Rectal smooth muscle tissue (tissue), 1 donor: ENCODE measurements at regions not wholly inside any gene's neighbourhood (a gene's known extent, or its start where the extent isn't known, plus 50 kb on each side); places are given as distances from the start of the nearest gene placed in this dataset.

ENCODE experiments used
- H3K27ac ChIP-seq: one replicate; pipeline ENCODE4 v1.7.0; 2013; ENCODE audit warnings: low read depth, low read length, inconsistent platforms
- H3K27me3 ChIP-seq: one replicate; pipeline ENCODE4 v1.7.0; 2013; ENCODE audit warnings: low read length; ENCODE audit not compliant: control insufficient read depth, insufficient read depth
- H3K36me3 ChIP-seq: one replicate; pipeline ENCODE4 v1.7.0; 2013; ENCODE audit warnings: low read length; ENCODE audit not compliant: control insufficient read depth, insufficient read depth
- H3K4me1 ChIP-seq: one replicate; pipeline ENCODE4 v1.7.0; 2013; ENCODE audit warnings: low read length; ENCODE audit not compliant: control insufficient read depth, insufficient read depth
- H3K4me3 ChIP-seq: one replicate; pipeline ENCODE4 v1.7.0; 2013; ENCODE audit warnings: low read length
- H3K9ac ChIP-seq: one replicate; pipeline ENCODE4 v1.7.0; 2013; ENCODE audit warnings: low read length

DNA sequence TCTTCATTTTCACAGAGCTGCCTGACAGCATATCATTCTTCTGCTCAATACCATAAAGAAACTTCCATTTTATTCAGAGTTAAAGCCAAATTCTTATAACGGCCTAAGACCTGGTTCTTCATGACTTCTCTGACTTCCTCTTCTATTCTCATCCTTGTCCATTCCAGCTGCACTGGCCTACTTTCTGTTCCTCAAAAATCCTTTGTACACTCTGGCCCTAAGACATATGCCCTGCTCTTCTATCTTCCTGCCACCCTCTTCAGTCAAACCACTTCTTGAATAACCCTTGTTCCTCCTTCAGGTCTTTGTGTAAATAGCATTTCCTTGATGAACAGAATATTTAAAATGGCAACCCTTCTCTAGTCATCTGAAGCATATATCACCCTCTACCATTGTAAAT, 1338.7 kb upstream of the ADGRL2 start:
- H3K27ac ChIP-seq = no peak overlapping the region
- H3K36me3 ChIP-seq = no peaks in the 10 kb centered on the region
- H3K4me1 ChIP-seq = no peaks in the 10 kb centered on the region
- no peak overlapping the region for H3K9ac ChIP-seq
- no peak overlapping the region for H3K4me3 ChIP-seq
- H3K27me3 ChIP-seq = no peaks in the 10 kb centered on the region

DNA sequence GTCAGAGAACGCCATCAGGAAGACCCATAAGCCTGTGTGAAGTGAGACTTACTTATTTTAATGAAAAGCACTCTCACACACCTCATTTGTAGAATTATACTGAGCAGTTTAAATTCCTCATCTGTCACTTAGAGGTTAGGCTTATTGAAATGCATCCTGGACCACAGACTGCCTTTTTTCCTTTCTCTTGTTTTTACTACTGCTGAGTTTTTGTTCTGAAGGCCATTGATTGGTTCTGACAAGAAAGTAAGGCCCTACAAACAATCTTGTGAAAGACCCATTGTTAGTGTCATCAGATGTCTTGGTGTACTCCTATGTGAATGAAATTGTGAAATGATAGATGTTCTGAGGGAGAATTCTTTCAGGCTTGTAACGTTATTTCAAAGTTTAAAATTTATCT, 1343.3 kb upstream of the ADGRL2 start:
- no peaks in the 10 kb centered on the region for H3K36me3 ChIP-seq
- no peaks in the 10 kb centered on the region for H3K27me3 ChIP-seq

DNA sequence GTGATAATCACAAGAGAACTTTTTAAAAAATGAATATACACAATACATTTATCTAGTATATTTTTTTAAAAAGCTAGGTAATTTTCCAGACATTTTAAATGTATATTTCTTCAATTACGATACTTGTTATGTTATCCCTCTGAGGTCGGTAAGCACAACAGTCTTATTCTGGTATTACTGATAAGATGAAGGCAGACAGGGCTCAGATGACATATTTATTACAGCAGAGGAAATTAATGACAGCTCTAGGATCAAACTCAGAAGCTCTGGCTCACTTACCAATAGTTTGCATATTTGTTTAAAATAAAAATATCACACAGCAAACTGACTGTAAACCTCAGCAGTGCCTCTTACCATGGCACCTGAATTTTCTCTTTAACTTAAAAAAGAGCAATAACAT, 1347.0 kb upstream of the ADGRL2 start:
- Histone ChIP-seq H3K27me3 (no peaks in the 10 kb centered on the region), H3K9ac (no peak overlapping the region), H3K4me1 (no peaks in the 10 kb centered on the region), H3K4me3 (no peak overlapping the region), H3K27ac (no peak overlapping the region), H3K36me3 (no peaks in the 10 kb centered on the region)

More for the DNA sequence above, 1343.3 kb upstream of the ADGRL2 start:
- Histone ChIP-seq H3K9ac (no peak overlapping the region), H3K4me3 (no peak overlapping the region), H3K27ac (no peak overlapping the region), H3K4me1 (no peaks in the 10 kb centered on the region)

DNA sequence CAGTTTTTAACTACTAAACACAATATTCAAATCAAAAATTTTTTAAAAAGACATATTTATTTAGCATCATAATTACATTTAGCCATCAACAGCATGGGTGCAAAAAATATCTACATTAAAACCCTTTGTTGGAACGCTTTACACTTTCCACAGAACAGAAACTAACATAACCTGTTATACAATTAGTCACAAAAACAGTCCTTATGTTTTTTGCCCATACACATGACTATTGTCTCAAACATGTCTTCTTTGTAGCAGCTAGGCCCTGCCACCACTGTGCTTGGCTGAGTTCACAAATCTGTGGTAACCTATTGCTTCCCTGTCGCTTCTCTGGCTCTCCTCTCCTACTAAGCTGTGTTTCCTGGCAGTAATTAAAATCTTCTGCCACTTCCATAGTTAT, 1350.0 kb upstream of the ADGRL2 start:
- Histone ChIP-seq H3K27me3 (no peaks in the 10 kb centered on the region), H3K4me1 (no peaks in the 10 kb centered on the region), H3K4me3 (no peak overlapping the region), H3K9ac (no peak overlapping the region), H3K36me3 (no peaks in the 10 kb centered on the region), H3K27ac (no peak overlapping the region)

DNA sequence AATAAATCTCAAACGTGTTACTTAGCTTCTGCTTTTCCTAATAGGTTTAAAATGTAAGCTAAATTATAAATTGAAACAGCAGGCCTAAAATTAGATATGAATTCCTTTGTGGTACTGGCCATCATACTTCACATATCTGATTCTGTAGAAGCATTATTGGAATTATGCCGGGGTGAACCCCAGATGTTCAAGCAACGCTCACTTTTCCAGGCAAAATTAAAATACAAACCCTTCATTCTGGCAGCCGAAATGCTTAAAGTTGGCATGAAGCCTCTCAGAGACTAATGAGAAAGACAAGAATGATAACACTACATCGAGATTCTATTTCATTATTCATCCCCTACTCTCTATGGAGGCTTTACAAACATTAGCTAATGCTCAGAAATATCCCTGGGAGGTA, 1352.7 kb upstream of the ADGRL2 start:
- Histone ChIP-seq H3K4me3 (no peak overlapping the region), H3K27me3 (no peaks in the 10 kb centered on the region), H3K27ac (no peak overlapping the region), H3K4me1 (no peaks in the 10 kb centered on the region), H3K36me3 (no peaks in the 10 kb centered on the region), H3K9ac (no peak overlapping the region)

DNA sequence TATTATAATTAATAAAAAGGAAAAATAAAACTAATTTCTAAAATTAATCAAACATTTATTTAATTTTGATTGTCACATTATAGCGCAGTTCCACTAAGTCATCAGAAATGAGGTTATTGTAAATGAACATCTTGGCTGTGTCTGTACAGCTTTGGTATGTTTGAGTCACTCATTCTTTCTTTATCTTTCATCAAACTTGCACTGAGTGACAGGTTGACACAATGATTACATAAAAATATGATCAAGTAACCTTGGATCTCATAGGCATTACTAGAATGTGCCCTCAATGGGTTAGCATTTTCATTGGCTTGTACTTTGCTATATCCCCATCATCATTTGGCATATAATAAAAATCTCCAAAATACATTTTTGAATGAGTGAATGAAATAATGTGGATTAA, 1353.2 kb upstream of the ADGRL2 start:
- no peaks in the 10 kb centered on the region for H3K4me1 ChIP-seq
- no peaks in the 10 kb centered on the region for H3K27me3 ChIP-seq
- H3K9ac ChIP-seq = no peak overlapping the region
- no peak overlapping the region for H3K27ac ChIP-seq
- H3K36me3 ChIP-seq = no peaks in the 10 kb centered on the region
- no peak overlapping the region for H3K4me3 ChIP-seq

DNA sequence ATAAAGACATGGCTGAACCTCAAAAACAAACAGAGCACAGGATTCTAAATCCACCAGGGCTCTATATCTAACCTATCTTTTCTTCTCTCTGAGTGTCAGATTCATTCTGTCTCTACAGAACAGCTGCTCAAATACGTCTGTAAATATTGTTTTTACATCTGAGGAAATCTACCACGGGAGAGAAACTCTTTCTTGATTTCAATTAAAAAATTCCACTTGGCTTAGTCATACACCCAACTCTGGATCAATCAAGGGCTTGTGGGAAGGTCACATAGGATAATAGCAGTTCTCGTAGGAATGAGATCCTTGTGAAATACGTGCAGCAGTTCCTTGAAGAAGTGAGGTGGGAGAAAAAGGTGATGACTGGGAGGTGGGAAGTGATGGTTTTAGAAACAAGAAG, 1355.7 kb upstream of the ADGRL2 start:
- H3K36me3 ChIP-seq = no peaks in the 10 kb centered on the region
- H3K27ac ChIP-seq = no peak overlapping the region
- no peak overlapping the region for H3K9ac ChIP-seq
- no peaks in the 10 kb centered on the region for H3K4me1 ChIP-seq
- no peaks in the 10 kb centered on the region for H3K27me3 ChIP-seq
- no peak overlapping the region for H3K4me3 ChIP-seq

DNA sequence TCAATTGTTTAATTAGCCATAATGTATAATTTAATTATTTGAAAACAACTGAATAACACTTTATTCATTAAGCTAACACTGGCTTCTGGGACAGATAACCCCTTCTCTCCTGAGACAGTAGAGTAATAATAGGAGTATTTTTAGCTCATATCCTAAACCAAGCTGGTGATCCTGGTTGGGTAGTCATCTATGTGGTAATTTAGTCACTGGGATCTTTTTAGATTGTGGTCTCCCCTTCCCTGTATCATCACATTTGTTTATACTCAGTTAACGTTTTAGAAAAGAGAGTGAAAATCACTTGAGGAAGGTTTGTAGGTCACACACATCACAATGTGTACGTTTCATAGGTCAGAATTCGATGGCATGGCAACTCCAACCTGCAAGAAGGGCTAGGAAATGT, 1356.6 kb upstream of the ADGRL2 start:
- no peaks in the 10 kb centered on the region for H3K27me3 ChIP-seq
- no peak overlapping the region for H3K4me3 ChIP-seq
- H3K9ac ChIP-seq = no peak overlapping the region
- no peaks in the 10 kb centered on the region for H3K36me3 ChIP-seq
- H3K4me1 ChIP-seq = no peaks in the 10 kb centered on the region
- H3K27ac ChIP-seq = no peak overlapping the region

DNA sequence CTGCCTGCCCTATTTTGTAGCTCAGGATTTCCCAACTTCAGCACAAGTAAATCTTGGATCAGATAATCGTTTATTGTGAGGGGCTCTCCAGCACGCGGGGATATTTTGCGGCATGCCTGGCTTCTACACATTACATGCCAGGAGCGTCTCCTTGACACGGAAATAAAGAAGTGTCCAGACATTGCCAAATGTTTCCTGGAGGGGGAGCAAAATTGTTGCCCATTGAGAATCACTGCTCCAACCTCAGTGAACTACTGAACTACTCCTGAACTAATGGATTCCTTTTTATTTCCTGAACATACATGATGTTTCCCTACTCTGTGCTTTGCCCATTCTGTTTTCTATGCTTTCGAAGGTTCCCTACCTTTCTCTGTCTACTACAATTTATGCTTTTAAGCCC, 1359.1 kb upstream of the ADGRL2 start:
- Histone ChIP-seq H3K27me3 (no peaks in the 10 kb centered on the region), H3K27ac (no peak overlapping the region), H3K4me1 (no peaks in the 10 kb centered on the region), H3K9ac (no peak overlapping the region), H3K4me3 (no peak overlapping the region), H3K36me3 (no peaks in the 10 kb centered on the region)

DNA sequence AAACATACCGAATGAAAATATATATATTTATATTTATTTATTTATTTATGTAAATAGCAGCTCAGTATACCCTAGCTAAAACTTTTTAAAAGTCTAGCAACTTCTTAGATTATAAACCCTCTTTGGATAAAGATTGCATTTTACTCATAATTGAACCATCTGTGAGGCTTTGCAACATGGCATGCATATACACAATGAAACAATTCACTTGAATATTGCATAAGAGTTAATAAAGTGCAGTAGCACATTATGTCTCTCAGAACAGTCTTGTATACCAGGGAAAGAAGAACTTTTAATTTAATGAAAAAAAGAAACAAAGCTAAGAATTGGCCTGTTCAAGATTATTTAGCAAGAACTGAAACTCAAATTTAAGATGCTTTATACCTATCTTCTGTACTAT, 1363.9 kb upstream of the ADGRL2 start:
- Histone ChIP-seq H3K4me3 (no peak overlapping the region), H3K27ac (no peak overlapping the region), H3K36me3 (no peaks in the 10 kb centered on the region), H3K27me3 (no peaks in the 10 kb centered on the region), H3K9ac (no peak overlapping the region), H3K4me1 (no peaks in the 10 kb centered on the region)

DNA sequence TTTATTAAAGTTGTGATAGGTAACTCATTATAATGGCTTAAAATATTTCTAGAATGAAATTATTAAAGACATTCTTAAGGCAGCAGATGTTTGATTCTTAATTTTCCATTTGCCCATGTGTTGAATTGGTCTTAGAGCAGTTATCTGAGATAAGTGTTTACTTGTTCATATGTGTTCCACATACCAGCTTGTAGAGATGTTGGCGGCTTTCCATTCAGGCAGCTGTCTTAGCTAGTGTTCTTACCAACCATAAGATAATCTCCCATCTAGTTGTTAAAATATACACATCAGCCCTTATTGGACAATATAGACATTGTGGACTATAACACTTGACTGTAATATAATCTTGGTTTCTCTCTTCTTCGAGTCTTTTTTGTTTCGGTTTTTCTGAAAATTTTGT, 1372.9 kb upstream of the ADGRL2 start:
- no peak overlapping the region for H3K4me3 ChIP-seq
- no peak overlapping the region for H3K9ac ChIP-seq
- no peaks in the 10 kb centered on the region for H3K36me3 ChIP-seq
- H3K27ac ChIP-seq = no peak overlapping the region
- no peaks in the 10 kb centered on the region for H3K27me3 ChIP-seq
- H3K4me1 ChIP-seq = no peaks in the 10 kb centered on the region

DNA sequence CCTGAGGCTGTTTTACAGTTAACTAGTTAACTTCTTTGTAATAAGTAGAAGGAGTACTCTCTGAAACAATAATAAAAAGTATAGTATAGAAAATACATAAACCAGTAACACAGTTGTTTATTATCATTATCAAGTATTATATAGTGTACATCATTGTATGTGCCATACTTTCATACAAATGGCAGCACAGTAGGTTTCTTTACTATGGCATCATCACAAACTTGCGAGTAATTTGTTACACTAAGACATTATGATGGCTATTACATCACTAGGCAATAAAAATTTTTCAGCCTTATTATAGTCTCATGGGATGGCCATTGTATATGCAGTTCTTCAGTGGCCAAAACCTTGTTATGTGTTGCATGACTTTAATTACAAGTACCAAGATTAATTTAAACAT, 1376.5 kb upstream of the ADGRL2 start:
- Histone ChIP-seq H3K4me1 (no peaks in the 10 kb centered on the region), H3K9ac (no peak overlapping the region), H3K27me3 (no peaks in the 10 kb centered on the region), H3K4me3 (no peak overlapping the region), H3K36me3 (no peaks in the 10 kb centered on the region), H3K27ac (no peak overlapping the region)

DNA sequence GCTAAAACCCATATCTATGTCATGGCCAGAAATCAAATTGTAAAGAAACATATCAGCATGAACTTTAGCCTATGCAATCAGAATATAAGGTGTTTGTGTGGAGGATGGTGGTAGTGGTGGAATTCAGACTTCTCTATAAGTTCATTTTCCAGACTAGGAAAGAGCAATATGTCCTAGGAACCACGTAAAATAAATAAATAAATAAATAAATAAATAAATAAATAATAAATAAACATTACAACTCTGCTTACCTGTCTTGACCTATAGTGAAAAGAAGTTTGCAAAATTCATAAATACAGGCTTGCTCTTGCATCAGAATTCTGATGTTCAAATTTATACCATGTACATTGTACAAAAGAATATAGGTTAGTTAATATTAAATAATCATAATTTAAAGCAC, 1382.6 kb upstream of the ADGRL2 start:
- Histone ChIP-seq H3K27ac (no peak overlapping the region), H3K4me1 (no peaks in the 10 kb centered on the region), H3K4me3 (no peak overlapping the region), H3K9ac (no peak overlapping the region), H3K27me3 (no peaks in the 10 kb centered on the region), H3K36me3 (no peaks in the 10 kb centered on the region)

DNA sequence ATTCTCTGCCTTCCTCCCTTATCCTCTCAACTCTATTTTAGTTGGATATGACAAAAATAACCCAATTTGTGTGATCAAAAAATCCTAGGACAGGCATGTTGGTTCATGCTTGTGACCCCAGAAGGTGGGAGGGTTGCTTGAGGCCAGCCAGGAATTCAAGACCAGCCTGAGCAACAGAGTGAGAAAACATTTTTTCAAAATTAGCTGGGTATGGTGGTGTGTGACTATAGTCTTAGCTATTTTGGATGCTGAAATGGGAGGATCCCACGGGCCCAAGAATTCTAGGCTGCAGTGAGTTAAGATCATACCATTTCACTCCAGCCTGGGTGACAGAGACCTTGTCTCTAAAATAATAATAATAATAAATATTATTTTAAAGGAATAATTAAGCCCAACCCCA, 1383.1 kb upstream of the ADGRL2 start:
- H3K36me3 ChIP-seq = no peaks in the 10 kb centered on the region
- no peak overlapping the region for H3K27ac ChIP-seq

More for the DNA sequence above, 1383.1 kb upstream of the ADGRL2 start:
- H3K4me3 ChIP-seq = no peak overlapping the region
- no peaks in the 10 kb centered on the region for H3K4me1 ChIP-seq
- no peaks in the 10 kb centered on the region for H3K27me3 ChIP-seq
- H3K9ac ChIP-seq = no peak overlapping the region
